HG03095 (cell line): ENCODE measurements at regions not wholly inside any gene's neighbourhood (a gene's known extent, or its start where the extent isn't known, plus 50 kb on each side); places are given as distances from the start of the nearest gene placed in this dataset.
"Not testable (repeated sequence)": the region's sequence is repeated elsewhere in the genome, so short reads cannot be mapped to it uniquely, and the experiment has no call there.

Experiments
- ATAC-seq: cut with Tn5 transposase; IDR thresholded peaks from one replicate; pipeline ENCODE4 v1.9.1; 2021; ENCODE audit warnings: moderate library complexity; ENCODE audit not compliant: unreplicated experiment

- ATAC-seq, result no peak
Measured at GRCh38 chr21:27040738-27041469, 74.0 kb upstream of the ADAMTS5 start.

GRCh38 chr21:27036736-27037301, 69.9 kb upstream of the ADAMTS5 start:
- ATAC-seq, result no peak

- ATAC-seq, result no peak
Measured at GRCh38 chr21:27035791-27036190, 68.9 kb upstream of the ADAMTS5 start.

GRCh38 chr21:27034796-27035195, 67.9 kb upstream of the ADAMTS5 start:
- no peak for ATAC-seq

- ATAC-seq, result no peak
Measured at GRCh38 chr21:27033471-27033870, 66.6 kb upstream of the ADAMTS5 start.

- no peak for ATAC-seq
Measured at GRCh38 chr21:27026501-27026900, 59.6 kb upstream of the ADAMTS5 start.

GRCh38 chr21:27025708-27026107, 58.8 kb upstream of the ADAMTS5 start:
- not testable (repeated sequence) for ATAC-seq

- no peak for ATAC-seq
Measured at GRCh38 chr21:27024971-27025370, 58.1 kb upstream of the ADAMTS5 start.

- no peak for ATAC-seq
Measured at GRCh38 chr21:27024301-27024700, 57.4 kb upstream of the ADAMTS5 start.

GRCh38 chr21:27023186-27023585, 56.3 kb upstream of the ADAMTS5 start:
- ATAC-seq, result no peak

GRCh38 chr21:27021801-27022200, 54.9 kb upstream of the ADAMTS5 start:
- ATAC-seq, result no peak

GRCh38 chr21:27021046-27021445, 54.2 kb upstream of the ADAMTS5 start:
- no peak for ATAC-seq

- no peak for ATAC-seq
Measured at GRCh38 chr21:27017246-27017645, 50.4 kb upstream of the ADAMTS5 start.
